ENCODE measurements at regions not wholly inside any gene's neighbourhood (a gene's known extent, or its start where the extent isn't known, plus 50 kb on each side); places are given as distances from the start of the nearest gene placed in this dataset.
"Not testable (repeated sequence)": the region's sequence is repeated elsewhere in the genome, so short reads cannot be mapped to it uniquely, and the experiment has no call there.

- Histone ChIP-seq H3K4me3 (no peak overlapping the region), H3K9me3 (peaks cover 0 to 29% (median 0%) of the 10 kb centered on the region in 11 donors), H3K4me1 (no peaks in the 10 kb centered on the region), H3K27me3 (no peaks in the 10 kb centered on the region), H3K36me3 (no peaks in the 10 kb centered on the region), H3K27ac (no peak overlapping the region)
- intact Hi-C loops (cut with DNase I), result no loop called here
- no peak for TF ChIP-seq CTCF (IDR thresholded peaks at IDR 0.05)
- WGBS, 2 donors, result 77 to 81% methylated on average over 4 of the region's 4 CpGs
- ATAC-seq, result no peak
- DNase-seq, result no peak
Measured at GRCh38 chr7:145831616-145832206, 284.9 kb upstream of the CNTNAP2 start.

- Histone ChIP-seq H3K4me1 (no peaks in the 10 kb centered on the region), H3K9me3 (peaks cover 0 to 35% (median 9%) of the 10 kb centered on the region in 11 donors), H3K27me3 (no peaks in the 10 kb centered on the region), H3K27ac (no peak overlapping the region), H3K4me3 (no peak overlapping the region), H3K36me3 (no peaks in the 10 kb centered on the region)
- ATAC-seq, result no peak
- intact Hi-C loops (cut with DNase I), result no loop called here
- DNase-seq, result no peak
- TF ChIP-seq CTCF (IDR thresholded peaks at IDR 0.05), result no peak
- WGBS, 2 donors, result 77 to 78% methylated on average over 8 of the region's 8 CpGs
Measured at GRCh38 chr7:145817687-145818086, 298.9 kb upstream of the CNTNAP2 start.

GRCh38 chr7:145812218-145812617 is 304.4 kb upstream of the CNTNAP2 start:
- Histone ChIP-seq H3K27me3 (no peaks in the 10 kb centered on the region), H3K4me3 (no peak overlapping the region), H3K27ac (no peak overlapping the region), H3K9me3 (peaks cover 0 to 25% (median 2%) of the 10 kb centered on the region in 11 donors), H3K4me1 (no peaks in the 10 kb centered on the region), H3K36me3 (no peaks in the 10 kb centered on the region)
- DNase-seq (no peak), ATAC-seq (no peak)
- no peak for TF ChIP-seq CTCF (IDR thresholded peaks at IDR 0.05)
- intact Hi-C loops (cut with DNase I), result no loop called here

GRCh38 chr7:145805496-145805895 is 311.1 kb upstream of the CNTNAP2 start:
- H3K9me3 ChIP-seq; intact Hi-C loops (cut with DNase I); H3K4me1 ChIP-seq; DNase-seq; H3K36me3 ChIP-seq; H3K4me3 ChIP-seq; H3K27me3 ChIP-seq; ATAC-seq; H3K27ac ChIP-seq: not testable (repeated sequence)
- 66% methylated on average over 3 of the region's 3 CpGs for WGBS, 2 donors

GRCh38 chr7:145797507-145797906 is 319.1 kb upstream of the CNTNAP2 start:
- Histone ChIP-seq H3K27ac (no peak overlapping the region), H3K27me3 (no peaks in the 10 kb centered on the region), H3K9me3 (peaks cover 0 to 6% (median 0%) of the 10 kb centered on the region in 11 donors), H3K36me3 (no peaks in the 10 kb centered on the region), H3K4me3 (no peak overlapping the region), H3K4me1 (no peaks in the 10 kb centered on the region)
- TF ChIP-seq CTCF (IDR thresholded peaks at IDR 0.05), result no peak
- DNase-seq, result no peak
- intact Hi-C loops (cut with DNase I), result no loop called here
- no peak for ATAC-seq
- 55 to 62% methylated on average over 2 of the region's 2 CpGs for WGBS, 2 donors

Measured in heart right ventricle (tissue), 16 donors.